ENCODE measurements at regions not wholly inside any gene's neighbourhood (a gene's known extent, or its start where the extent isn't known, plus 50 kb on each side); places are given as distances from the start of the nearest gene placed in this dataset.
"Not testable (repeated sequence)": the region's sequence is repeated elsewhere in the genome, so short reads cannot be mapped to it uniquely, and the experiment has no call there.

DNA sequence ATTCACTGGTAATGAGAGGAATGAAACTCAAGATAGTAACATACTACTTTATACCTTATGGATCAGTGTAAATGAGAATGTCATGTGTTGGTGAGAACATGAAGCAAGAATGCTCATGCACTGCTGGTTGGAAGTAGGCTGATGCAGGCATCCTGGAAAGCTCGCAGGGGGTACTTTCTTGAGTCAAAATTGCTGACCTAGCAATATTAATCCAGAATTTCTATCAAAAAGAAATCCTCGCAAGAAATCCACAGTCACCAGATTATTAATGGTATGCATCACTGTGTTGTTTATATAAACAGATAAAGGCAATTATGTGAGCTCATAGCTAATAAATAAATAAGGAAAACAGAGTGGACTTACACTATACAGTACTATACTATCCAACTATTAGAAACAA, 713.7 kb upstream of the PKDCC start:
- H3K4me3 ChIP-seq (replicated peaks; ENCODE audit: insufficient read depth, low read length) = no peak overlapping the region
- TF ChIP-seq CTCF (IDR thresholded peaks at IDR 0.05; ENCODE audit: insufficient read depth, low read length) (no peak), GABPA (IDR thresholded peaks at IDR 0.05; ENCODE audit: low read depth) (no peak), POLR2AphosphoS5 (IDR thresholded peaks at IDR 0.05; ENCODE audit: low read depth) (no peak), SPI1 (IDR thresholded peaks at IDR 0.05; ENCODE audit: borderline replicate concordance, low read depth) (no peak)
- TF ChIP-seq, protein P1, sequence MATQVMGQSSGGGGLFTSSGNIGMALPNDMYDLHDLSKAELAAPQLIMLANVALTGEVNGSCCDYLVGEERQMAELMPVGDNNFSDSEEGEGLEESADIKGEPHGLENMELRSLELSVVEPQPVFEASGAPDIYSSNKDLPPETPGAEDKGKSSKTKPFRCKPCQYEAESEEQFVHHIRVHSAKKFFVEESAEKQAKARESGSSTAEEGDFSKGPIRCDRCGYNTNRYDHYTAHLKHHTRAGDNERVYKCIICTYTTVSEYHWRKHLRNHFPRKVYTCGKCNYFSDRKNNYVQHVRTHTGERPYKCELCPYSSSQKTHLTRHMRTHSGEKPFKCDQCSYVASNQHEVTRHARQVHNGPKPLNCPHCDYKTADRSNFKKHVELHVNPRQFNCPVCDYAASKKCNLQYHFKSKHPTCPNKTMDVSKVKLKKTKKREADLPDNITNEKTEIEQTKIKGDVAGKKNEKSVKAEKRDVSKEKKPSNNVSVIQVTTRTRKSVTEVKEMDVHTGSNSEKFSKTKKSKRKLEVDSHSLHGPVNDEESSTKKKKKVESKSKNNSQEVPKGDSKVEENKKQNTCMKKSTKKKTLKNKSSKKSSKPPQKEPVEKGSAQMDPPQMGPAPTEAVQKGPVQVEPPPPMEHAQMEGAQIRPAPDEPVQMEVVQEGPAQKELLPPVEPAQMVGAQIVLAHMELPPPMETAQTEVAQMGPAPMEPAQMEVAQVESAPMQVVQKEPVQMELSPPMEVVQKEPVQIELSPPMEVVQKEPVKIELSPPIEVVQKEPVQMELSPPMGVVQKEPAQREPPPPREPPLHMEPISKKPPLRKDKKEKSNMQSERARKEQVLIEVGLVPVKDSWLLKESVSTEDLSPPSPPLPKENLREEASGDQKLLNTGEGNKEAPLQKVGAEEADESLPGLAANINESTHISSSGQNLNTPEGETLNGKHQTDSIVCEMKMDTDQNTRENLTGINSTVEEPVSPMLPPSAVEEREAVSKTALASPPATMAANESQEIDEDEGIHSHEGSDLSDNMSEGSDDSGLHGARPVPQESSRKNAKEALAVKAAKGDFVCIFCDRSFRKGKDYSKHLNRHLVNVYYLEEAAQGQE (IDR thresholded peaks at IDR 0.05; ENCODE audit: insufficient replicate concordance, low read depth) = no peak
- no peaks in the 10 kb centered on the region for H3K27me3 ChIP-seq (ENCODE audit: insufficient read depth, poor library complexity, severe bottlenecking)
- DNase-seq (ENCODE audit: low read depth in 1 of 2, low spot score in 1 of 2) = no peak
- H3K27ac ChIP-seq (replicated peaks) = no peak overlapping the region

- not testable (repeated sequence) for H3K27me3 ChIP-seq (ENCODE audit: insufficient read depth, poor library complexity, severe bottlenecking); H3K4me3 ChIP-seq (replicated peaks; ENCODE audit: insufficient read depth, low read length); DNase-seq (ENCODE audit: low read depth in 1 of 2, low spot score in 1 of 2); H3K27ac ChIP-seq (replicated peaks)
These were observed 712.2 kb upstream of the PKDCC start for GRCh38 chr2:41335573-41335972.

DNA sequence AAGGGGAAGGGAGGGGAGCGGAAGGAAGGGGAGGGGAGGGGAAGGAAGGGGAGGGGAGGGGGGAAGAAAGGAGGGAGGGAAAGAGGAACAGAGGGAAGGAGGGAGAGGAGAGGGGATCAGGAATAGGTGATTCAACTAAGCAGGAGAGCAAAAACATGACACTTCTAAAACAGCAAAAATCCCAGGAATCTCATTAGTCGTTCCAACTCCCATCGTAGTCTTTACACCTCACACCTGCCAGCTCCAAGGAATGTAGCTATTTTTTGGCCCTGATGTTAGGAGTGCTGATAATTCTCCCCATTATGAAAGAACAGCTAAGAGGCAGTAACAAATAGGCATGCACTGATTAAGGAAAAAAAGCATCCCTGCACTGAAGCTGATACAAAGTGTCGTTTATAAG, 709.9 kb upstream of the PKDCC start:
- Histone ChIP-seq H3K27ac (replicated peaks) (no peak overlapping the region), H3K4me3 (replicated peaks; ENCODE audit: insufficient read depth, low read length) (no peak overlapping the region), H3K27me3 (ENCODE audit: insufficient read depth, poor library complexity, severe bottlenecking) (no peaks in the 10 kb centered on the region)
- no peak for DNase-seq (ENCODE audit: low read depth in 1 of 2, low spot score in 1 of 2)
- TF ChIP-seq GABPA (IDR thresholded peaks at IDR 0.05; ENCODE audit: low read depth) (no peak), SPI1 (IDR thresholded peaks at IDR 0.05; ENCODE audit: borderline replicate concordance, low read depth) (no peak), POLR2AphosphoS5 (IDR thresholded peaks at IDR 0.05; ENCODE audit: low read depth) (no peak), CTCF (IDR thresholded peaks at IDR 0.05; ENCODE audit: insufficient read depth, low read length) (no peak)
- TF ChIP-seq, protein P1 (IDR thresholded peaks at IDR 0.05; ENCODE audit: insufficient replicate concordance, low read depth) = no peak

GRCh38 chr2:41344529-41344928, 703.3 kb upstream of the PKDCC start:
- no peak for TF ChIP-seq GABPA (IDR thresholded peaks at IDR 0.05; ENCODE audit: low read depth)
- no peak for TF ChIP-seq SPI1 (IDR thresholded peaks at IDR 0.05; ENCODE audit: borderline replicate concordance, low read depth)
- no peak for TF ChIP-seq POLR2AphosphoS5 (IDR thresholded peaks at IDR 0.05; ENCODE audit: low read depth)
- TF ChIP-seq CTCF (IDR thresholded peaks at IDR 0.05; ENCODE audit: insufficient read depth, low read length) = no peak
- TF ChIP-seq, protein P1 (IDR thresholded peaks at IDR 0.05; ENCODE audit: insufficient replicate concordance, low read depth) = no peak
- no peak overlapping the region for H3K4me3 ChIP-seq (replicated peaks; ENCODE audit: insufficient read depth, low read length)

More at GRCh38 chr2:41344529-41344928, 703.3 kb upstream of the PKDCC start:
- no peak overlapping the region for H3K27ac ChIP-seq (replicated peaks)
- DNase-seq (ENCODE audit: low read depth in 1 of 2, low spot score in 1 of 2) = no peak
- no peaks in the 10 kb centered on the region for H3K27me3 ChIP-seq (ENCODE audit: insufficient read depth, poor library complexity, severe bottlenecking)

All from HL-60 (cell line).